Daoy (cell line): ENCODE measurements at regions not wholly inside any gene's neighbourhood (a gene's known extent, or its start where the extent isn't known, plus 50 kb on each side); places are given as distances from the start of the nearest gene placed in this dataset.
A peak's percentile ranks its signal among the peaks of the same experiment; 100 is the strongest.
"Not testable (repeated sequence)": the region's sequence is repeated elsewhere in the genome, so short reads cannot be mapped to it uniquely, and the experiment has no call there.

Experiments used
- DNase-seq: peaks from one replicate; pipeline ENCODE4 v3.0.0-alpha.2; 2015; ENCODE audit warnings: low read depth

DNA sequence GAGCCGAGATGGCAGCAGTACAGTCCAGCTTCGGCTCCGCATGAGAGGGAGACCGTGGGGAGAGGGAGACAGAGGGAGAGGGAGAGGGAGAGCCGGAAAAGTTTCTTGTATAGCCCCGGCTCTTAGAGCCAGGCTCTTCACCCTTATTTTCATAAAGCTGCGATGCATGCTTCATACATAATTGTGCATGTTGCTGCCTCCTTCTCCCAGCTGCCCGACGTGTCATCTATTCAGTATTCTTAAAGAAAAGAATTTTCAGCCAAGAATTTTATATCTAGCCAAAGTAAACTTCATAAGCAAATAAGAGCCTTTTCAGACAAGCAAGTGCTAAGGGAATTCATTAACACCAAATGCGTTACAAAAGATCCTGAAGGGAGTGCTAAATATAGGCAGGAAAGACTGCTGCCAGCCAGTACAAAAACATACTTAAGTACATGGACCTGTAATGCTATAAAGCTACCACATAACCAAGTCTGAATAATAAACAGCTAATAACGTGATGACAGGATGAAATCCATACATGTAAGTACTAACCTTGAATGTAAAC lies 219.8 kb upstream of the CXADR start:
- not testable (repeated sequence) for DNase-seq

DNA sequence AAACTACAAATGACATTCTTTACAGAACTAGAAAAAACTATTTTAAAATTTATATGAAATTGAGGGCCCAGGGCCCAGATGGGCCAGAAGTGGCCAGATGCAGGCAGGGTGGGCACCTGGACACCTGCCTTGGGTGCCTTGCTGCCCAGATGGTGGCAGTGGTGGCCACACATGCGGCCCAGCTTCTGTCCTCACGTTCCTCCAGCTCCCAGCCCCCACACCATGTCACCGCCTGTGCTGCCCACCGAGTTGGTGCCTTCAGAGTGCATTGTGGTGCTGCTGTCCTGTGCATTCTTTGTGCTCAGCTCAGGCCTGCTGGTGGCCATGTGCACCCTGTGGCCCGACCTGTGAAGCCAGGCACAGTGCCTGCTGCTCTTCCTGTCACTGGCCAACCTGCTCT lies 216.8 kb upstream of the CXADR start:
- DNase-seq, result no peak

DNA sequence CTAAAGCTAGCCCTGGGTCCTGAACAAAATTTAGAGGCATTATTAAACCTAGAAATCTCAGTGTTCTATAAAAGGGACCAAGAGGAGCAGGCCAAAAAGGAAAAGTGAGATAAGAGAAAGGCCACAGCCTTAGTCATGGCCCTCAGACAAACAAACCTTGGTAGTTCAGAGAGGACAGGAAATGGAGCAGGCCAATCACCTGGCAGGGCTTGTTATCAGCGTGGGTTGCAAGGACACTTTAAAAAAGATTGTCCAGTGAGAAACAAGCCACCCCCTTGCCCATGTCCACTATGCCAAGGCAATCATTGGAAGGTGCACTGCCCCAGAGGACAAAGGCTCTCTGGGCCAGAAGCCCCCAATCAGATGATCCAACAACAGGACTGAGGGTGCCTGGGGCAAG lies 213.3 kb upstream of the CXADR start:
- not testable (repeated sequence) for DNase-seq

DNA sequence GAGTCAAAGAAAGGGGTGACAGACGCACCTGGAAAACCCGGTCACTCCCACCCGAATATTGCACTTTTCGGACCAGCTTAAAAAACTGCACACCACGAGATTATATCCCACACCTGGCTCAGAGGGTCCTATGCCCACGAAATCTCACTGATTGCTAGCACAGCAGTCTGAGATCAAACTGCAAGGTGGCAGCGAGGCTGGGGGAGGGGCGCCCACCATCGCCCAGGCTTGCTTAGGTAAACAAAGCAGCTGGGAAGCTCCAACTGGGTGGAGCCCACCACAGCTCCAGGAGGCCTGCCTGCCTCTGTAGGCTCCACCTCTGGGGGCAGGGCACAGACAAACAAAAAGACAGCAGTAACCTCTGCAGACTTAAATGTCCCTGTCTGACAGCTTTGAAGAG lies 185.1 kb upstream of the CXADR start:
- DNase-seq, result not testable (repeated sequence)

DNA sequence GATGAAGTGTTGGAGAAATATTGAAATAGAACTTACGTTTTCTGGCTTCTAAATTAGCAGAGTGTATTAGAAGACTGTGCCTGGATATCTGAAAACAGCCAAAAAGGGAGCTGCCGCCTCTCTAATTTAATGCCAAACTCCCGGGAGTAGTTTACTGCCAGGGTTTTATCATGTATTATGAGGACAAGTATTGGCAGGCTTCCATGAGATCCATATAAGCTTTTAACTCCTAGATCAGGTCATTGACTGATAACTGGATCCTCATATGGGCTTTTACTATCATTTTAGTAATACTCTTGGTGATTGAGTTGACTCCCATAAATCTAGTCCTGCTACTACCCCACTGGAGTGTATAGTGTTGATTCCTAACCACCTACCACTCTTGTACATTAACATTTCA lies 178.4 kb upstream of the CXADR start:
- no peak for DNase-seq

DNA sequence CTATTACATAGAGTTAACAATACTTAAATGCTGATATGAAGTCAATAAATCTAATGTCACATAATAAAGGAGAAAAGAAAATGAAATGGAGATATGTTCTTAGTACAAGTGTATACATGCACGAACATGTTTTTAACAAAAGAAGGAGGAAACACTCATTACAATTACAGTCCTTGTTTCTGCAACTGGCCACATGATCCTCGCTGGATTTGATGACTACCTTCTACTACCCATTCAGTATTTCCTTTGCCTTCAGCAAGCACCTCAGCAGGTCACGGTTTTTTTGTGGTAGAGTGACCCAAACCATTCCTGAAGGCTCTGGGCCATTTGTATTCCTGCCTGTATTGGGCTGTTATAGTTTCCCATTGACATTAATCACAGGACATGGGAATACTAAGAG lies 172.8 kb upstream of the CXADR start:
- no peak for DNase-seq

DNA sequence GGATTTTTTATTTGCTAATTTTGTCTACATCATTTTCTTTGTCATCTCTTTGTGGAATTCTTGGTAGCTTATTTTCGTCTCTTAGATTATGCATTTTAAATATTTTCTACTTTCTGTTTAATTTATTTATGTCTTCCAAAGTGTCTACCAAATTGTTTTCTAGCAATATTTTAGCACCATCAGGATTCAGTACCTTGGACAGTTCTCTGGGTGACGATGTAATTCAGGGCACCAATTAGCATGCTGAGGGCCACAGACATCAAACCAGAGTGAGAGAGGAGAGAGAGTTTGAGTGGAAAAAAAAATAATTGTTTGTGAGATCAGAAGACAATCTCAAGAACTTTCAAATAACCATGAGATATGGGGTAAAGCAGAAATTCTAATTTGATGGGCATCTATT lies 169.8 kb upstream of the CXADR start:
- DNase-seq, result no peak

DNA sequence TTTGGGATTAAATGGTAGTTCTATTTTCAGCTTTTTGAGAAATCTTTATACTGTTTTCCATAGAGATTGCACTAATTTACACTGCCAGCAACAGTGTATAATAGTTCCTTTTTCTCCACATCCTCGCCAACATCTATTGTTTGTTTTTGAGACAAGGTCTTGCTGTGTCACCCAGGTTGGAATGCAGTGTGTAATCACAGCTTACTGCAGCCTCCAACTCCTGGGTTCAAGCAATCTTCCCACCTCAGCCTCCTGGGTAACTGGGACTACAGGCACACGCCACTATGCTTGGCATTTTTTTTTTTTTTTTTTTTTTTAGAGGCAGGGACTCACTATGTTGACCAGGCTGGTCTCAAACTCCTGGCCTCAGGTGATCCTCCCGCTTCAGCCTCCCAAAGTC lies 164.5 kb upstream of the CXADR start:
- no peak for DNase-seq

DNA sequence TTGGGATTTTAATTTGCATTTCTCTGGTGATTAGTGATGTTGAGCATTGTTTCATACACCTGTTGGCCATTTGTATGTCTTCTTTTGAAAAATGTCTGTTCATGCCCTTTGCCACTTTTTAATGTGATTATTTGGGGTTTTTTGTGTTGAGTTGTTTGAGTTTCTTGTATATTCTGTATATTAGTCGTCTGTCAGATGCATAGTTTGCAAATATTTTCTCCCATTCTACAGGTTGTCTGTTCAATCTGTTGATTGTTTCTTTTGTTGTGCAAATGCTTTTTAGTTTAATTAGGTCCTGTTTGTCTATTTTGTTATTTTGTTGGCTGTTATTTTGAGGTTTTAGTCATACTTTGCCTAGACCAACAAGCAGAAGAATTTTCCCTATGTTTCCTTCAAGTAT lies 164.0 kb upstream of the CXADR start:
- no peak for DNase-seq

DNA sequence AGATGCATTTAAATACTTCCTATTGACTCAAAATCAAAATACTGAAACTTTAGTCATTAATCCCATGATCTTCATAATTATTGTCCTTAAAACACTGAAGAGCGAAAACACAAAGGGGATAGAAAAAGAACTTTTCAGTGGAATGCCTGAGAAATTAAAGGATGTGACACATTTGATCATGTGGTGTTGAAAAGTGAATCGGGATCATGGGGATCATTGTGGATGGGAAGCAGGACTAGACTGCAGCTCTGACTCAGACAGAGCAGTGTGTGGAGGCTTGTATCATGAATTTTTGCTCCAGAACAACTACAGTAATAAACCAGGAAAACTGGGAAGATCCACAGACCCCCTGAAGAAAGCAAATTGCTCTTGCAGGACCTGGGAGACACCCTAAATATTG lies 161.1 kb upstream of the CXADR start:
- no peak for DNase-seq

DNA sequence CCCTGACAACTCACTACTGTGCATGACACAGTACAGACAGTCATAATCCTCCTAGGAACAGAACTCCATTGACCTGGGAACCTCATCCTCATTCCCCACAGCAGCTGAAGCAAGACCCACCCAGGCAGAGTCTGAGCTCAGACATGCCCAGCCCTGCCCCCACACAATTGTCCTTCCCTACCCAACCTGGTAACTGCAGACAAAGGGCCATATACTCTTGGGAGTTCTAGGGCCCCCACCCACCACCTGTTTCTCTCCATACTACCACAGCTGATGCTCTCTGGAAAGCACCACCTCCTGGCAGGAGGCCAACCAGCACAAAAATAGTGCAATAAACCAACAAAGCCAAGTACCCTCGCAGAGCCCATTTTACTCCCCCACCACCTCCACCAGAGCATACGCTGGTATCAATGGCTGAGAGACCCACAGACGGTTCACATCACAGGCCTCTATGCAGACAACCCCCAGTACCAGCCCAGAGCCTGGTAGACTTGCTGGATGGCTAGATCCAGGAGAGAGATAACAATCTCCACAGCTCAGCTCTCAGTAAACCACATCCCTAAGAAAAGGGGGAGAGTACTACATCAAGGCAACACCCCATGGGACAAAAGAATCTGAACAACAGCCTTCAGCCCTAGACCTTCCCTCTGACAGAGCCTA lies 159.7 kb upstream of the CXADR start:
- DNase-seq, result no peak

DNA sequence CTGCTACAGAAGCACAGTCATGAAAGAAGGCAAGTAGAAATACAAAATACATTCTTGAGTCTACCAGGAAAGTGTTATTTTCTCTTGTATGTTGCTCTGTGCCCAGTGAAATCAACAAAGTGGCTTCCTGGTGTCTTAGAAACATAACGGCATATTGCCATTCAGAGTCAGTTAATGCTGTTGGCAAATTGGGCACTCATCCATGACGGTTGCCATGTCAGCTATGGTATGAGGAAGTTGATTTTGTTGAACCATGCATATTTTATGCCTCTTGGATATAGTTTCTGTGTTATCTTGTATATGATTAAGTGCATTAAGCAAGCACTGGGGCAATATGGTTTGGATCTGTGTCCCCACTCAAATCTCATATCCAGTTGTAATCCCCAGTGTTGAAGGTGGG lies 153.1 kb upstream of the CXADR start:
- DNase-seq, result no peak

DNA sequence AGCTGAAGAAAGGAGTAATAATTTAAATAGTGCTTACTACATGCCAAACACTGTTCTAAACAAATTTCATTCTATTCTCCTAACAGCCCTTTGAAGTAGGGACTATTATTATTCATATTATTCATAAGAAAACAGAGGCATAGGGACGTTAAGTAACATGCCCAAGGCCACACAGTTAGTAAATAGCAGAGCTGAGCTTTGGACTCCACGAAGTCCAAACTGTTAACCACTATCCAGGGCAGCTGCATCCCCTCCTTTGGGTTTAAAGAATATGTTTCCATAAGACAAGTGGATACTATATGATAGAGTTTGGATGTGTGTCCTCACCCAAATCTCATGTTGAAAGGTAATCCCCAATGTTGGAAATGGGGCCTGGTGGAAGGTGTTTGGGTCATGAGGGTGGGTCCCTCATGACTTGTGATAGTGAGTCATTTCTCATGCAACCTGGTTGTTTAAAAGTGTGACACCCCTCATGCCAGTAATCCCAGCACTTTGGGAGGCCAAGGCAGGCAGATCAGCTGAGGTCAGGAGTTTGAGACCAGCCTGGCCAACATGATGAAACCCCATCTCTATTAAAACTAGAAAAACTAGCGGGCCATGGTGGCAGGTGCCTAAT lies 144.0 kb upstream of the CXADR start:
- no peak for DNase-seq

DNA sequence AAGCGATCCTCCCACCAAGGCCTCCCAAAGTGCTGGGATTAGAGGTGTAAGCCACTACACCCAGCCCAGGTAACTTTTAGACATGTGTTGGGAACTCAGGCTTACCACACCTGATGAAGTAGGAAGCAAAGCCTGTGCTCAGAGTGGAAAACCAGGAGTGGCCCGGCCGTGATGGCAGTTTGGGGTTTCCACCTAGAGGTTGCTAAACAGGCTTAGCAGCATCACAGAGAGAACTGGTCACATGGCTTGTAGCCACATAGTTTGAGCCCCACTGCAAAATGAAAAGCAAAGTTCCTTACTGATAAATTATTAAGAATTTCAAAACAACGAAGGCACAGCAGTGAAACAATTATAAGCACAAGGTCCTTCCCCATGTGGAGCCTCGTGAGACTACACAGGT lies 142.6 kb upstream of the CXADR start:
- no peak for DNase-seq

DNA sequence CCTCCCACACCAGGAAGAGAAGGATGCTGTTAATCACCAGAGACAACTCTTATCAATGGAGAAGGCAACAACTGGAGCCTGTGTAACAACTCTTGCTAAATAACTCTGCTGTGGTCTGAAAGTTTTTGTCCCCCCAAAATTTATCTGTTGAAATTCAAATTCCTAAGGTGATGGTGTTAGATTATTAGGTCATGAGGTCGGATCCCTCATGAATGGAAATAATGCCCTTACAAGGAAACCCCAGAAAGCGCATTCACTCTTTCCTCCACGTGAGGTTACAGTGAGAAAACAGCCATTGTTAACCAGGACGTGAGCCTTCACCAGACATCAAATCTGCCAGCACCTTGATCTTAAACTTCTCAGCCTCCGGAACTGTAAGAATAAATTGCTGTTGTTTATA lies 141.9 kb upstream of the CXADR start:
- no peak for DNase-seq

DNA sequence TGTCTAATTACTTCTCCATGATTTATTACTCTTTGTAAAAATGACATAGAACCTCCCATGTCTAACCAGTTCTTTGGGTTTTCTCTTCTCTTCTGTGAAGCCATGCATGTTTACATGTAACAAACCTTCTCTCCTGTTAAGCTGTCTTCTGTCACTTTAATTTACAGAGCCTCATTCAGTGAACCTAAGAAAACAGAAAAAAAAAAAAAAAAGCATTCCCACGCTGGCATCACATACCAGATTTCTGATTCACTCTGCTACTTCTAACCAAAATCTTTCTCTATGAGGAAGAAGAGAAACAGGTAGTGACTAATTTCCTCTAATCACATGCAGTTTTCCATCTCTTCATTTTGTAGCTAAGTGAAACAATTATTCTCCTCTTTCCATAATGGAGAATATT lies 141.4 kb upstream of the CXADR start:
- DNase-seq, result no peak

DNA sequence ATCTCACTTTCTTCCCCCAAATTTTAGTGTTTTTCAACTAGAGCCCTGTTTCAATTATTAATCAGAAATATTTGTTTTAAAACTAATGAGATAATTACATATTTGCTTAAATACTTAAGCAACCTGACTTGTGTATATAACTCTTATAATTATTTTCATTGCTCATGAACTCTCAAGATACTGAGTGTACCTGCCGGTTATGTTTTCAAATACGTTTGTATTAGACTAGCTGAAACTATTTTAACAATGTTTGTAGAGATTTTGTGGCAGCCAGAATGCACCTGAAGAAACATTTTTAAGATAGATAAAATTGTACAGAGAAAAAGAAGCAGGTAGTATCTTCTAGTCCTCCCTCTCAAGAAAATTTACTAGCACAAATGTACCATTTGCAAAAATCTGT lies 140.6 kb upstream of the CXADR start:
- DNase-seq, result no peak

DNA sequence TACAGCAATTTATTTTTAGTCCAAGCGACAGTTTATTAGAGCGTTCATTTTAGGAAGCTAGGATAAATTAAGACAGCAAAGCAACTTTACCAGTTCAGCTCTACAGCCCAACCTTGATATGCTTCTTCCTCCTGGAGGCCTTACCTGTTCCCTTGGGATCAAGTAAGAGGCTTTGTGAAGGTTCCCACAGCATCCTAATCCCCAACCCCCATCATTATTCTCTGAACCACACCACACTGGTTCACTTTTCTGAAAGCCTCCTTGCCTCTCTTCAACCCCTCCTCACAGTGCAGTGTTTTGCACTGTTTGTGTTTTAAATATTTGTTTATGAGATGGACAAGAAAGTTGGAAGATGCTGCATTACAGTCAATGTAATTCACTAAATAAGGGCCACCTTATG lies 126.3 kb upstream of the CXADR start:
- no peak for DNase-seq

DNA sequence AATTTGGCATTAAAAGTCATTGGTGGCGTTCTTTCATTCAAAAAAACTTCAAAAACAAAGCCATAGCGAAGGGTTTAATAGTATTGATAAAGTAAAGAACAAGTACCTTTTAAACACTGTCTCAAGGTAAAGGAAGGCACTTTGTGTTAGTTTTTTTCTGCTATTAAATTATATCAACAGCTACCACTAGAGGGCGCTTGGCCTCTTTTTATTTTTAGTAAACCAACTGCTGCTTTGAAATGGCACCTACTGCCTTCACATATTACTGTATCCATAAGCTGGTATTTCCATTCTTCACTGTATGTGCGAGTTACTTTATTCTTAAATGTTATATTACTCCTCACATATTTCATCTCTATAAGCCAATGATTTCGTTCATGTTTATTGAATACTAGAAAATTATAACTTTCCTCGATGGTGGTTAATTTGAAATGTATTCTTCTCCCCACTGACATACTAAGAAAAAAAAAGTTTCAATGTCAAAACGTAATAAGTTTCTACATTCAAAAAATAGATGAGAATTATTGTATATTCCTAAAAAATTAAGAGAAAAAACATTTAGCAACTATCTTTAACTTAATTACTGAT lies 125.7 kb upstream of the CXADR start:
- peak; percentile 55 for DNase-seq

DNA sequence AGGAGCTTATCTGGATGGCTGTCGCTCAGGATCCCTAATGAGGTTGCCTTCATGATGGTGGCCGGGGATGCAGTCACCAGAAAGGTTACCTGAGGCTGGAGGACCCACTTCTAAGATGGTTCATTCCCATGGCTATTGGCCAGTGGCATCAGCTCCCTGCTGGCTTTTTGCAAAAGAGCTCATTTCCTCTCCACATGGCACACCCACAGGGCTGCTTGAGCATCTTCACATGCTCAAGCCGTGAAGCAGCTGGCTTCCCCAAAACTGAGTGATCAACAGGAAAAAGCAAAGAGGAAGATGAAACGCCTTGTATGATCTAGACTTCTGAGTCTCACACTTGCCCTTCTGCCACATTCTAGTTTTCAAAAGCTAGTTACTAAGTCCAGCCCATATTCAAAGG lies 124.6 kb upstream of the CXADR start:
- DNase-seq, result no peak

DNA sequence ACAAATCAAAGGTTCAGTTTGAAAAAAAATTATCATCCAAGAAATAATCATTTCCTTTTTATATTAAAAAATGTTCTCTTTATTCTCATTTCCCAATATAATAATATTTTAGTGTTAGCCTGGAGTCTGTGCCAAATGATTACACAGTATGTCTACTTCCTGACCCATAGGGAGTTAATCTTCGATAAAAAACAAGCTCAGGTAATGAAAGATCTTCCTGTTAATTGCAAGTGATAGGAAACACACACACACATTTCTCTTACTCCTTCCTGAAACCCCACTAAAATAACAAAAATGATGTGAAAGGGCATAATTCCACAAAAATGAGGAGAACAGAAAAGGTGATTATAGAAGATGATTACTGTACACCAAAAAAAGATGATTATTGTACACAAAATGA lies 123.5 kb upstream of the CXADR start:
- DNase-seq, result no peak

DNA sequence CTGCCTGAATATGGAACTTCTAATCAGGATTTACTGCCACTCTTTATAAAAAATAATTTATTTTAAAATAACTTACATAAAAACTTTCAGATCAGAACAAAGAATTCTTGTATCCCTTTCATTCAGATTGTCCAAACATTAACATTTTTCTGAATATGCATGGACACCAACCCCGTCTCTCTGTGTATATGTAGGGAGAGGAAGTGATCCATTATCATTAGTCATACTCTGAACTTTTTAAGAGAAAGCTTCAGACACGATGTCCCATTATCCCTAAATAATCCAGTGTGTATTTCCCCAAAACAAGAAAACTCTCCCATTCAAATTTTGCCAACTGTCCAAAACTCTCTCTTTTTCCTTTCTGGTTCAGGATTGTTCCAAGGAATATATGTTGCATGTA lies 122.3 kb upstream of the CXADR start:
- no peak for DNase-seq

DNA sequence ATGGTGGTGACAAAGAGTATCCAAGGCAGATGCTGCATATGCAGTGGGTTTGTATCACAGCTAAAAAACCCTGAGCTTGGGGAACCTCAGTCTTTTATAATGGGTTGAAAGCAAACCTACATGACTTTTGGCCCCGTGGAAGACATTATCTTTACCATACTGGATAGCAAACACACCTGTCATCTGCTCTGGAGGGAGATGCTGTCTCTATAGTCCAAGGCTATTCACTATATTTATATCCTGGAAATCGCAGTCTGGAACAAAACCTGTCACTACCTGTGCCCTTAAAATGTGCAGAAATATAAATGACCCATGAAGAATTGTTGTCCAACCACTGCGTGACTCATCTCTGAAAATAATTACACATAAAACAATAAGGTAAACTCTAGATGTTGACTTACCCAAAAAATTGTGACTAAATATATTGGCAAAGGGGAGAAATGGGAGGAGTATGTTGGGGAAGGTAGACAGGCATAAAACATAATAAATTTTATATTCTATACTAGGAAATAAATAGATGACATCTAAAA lies 121.0 kb upstream of the CXADR start:
- DNase-seq, result no peak
